GM23338 (cell line): ENCODE measurements at regions not wholly inside any gene's neighbourhood (a gene's known extent, or its start where the extent isn't known, plus 50 kb on each side); places are given as distances from the start of the nearest gene placed in this dataset.
A peak's percentile ranks its signal among the peaks of the same experiment; 100 is the strongest.
"Not testable (repeated sequence)": the region's sequence is repeated elsewhere in the genome, so short reads cannot be mapped to it uniquely, and the experiment has no call there.

Source experiments
- CREB1 ChIP-seq: fragments of 250-450 bp; sonication (Bioruptor Pico); IDR thresholded peaks from 2 replicates; pipeline ENCODE4 v1.5.0; 2020; ENCODE audit warnings: low read depth, mild to moderate bottlenecking, moderate library complexity
- EZH2phosphoT487 ChIP-seq: fragments of 200-600 bp; sonication (generic); IDR thresholded peaks from one replicate; pipeline ENCODE4 v1.8.1; 2018; ENCODE audit warnings: antibody characterized with exemption; ENCODE audit not compliant: unreplicated experiment
- JUNB ChIP-seq: IDR thresholded peaks from one replicate; pipeline ENCODE4 v1.6.1; 2016; ENCODE audit warnings: antibody characterized with exemption; ENCODE audit not compliant: unreplicated experiment
- POLR2AphosphoS5 ChIP-seq: IDR thresholded peaks from 2 replicates; pipeline ENCODE4 v1.6.1; 2016; ENCODE audit warnings: antibody characterized with exemption, low read depth
- REST ChIP-seq: IDR thresholded peaks from one replicate; pipeline ENCODE4 v1.6.1; 2018; ENCODE audit warnings: antibody characterized with exemption; ENCODE audit not compliant: unreplicated experiment
- ZNF462 ChIP-seq: fragments of 250-450 bp; sonication (Bioruptor Pico); IDR thresholded peaks from 2 replicates; pipeline ENCODE4 v1.5.0; 2020; ENCODE audit warnings: mild to moderate bottlenecking, moderate library complexity
- TF ChIP-seq, protein P1 (sequence below), 2 experiments: fragments of 200-600 bp in 1 of 2; sonication (generic) in 1 of 2; conservative IDR thresholded peaks; 2 replicates each; pipeline versions ENCODE4 v1.5.1 to v1.6.1; 2016 to 2017; ENCODE audit warnings: antibody characterized with exemption in 2 of 2, low read depth in 2 of 2, mild to moderate bottlenecking in 2 of 2, moderate library complexity in 1 of 2

GRCh38 chr2:91895091-91895490 lies 2976.1 kb upstream of the TEKT4 start:
- TF ChIP-seq, protein P1, sequence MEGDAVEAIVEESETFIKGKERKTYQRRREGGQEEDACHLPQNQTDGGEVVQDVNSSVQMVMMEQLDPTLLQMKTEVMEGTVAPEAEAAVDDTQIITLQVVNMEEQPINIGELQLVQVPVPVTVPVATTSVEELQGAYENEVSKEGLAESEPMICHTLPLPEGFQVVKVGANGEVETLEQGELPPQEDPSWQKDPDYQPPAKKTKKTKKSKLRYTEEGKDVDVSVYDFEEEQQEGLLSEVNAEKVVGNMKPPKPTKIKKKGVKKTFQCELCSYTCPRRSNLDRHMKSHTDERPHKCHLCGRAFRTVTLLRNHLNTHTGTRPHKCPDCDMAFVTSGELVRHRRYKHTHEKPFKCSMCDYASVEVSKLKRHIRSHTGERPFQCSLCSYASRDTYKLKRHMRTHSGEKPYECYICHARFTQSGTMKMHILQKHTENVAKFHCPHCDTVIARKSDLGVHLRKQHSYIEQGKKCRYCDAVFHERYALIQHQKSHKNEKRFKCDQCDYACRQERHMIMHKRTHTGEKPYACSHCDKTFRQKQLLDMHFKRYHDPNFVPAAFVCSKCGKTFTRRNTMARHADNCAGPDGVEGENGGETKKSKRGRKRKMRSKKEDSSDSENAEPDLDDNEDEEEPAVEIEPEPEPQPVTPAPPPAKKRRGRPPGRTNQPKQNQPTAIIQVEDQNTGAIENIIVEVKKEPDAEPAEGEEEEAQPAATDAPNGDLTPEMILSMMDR (conservative IDR thresholded peaks at IDR 0.05; ENCODE audit: low read depth in 2 of 2), result peak in 1 of 2 experiments; percentile 35; a peak in 2 of 4 replicates
- TF ChIP-seq POLR2AphosphoS5; ZNF462 (CRISPR knock-in tag); REST; JUNB; EZH2phosphoT487; CREB1 (CRISPR knock-in tag): not testable (repeated sequence)
